ENCODE measurements at regions not wholly inside any gene's neighbourhood (a gene's known extent, or its start where the extent isn't known, plus 50 kb on each side); places are given as distances from the start of the nearest gene placed in this dataset.

- TF ChIP-seq USF1 (IDR thresholded peaks at IDR 0.05; ENCODE audit: borderline replicate concordance, extremely low read length, insufficient read depth, low read depth, low read length) (no peak), RUNX3 (IDR thresholded peaks at IDR 0.05; ENCODE audit: low read length) (peak; percentile 44; the same call in 1 of the 2 replicates), DPF2 (IDR thresholded peaks at IDR 0.05) (peak; percentile 66; the same call in 1 of the 2 replicates), MTA2 (IDR thresholded peaks at IDR 0.05; ENCODE audit: low read depth) (peak; percentile 25; the same call in 1 of the 2 replicates), MXI1 (IDR thresholded peaks at IDR 0.05; ENCODE audit: low read depth, low read length) (no peak)
Measured at GRCh38 chr20:56722042-56722441, 92.9 kb downstream of the TFAP2C start (continued).

- Histone ChIP-seq H3K9ac (ENCODE audit: control insufficient read depth, insufficient read depth, low read length) (no peak overlapping the region), H4K20me1 (ENCODE audit: control insufficient read depth, insufficient read depth) (no peaks in the 10 kb centered on the region), H3K27ac (ENCODE audit: control insufficient read depth, insufficient read depth) (no peak overlapping the region), H3K4me3 (no peak overlapping the region), H3K36me3 (ENCODE audit: control insufficient read depth in 2 of 2, insufficient read depth in 2 of 2, low read length in 1 of 2) (no peaks in the 10 kb centered on the region), H3K27me3 (replicated peaks in 1 of 2; ENCODE audit: control insufficient read depth in 2 of 2, insufficient read depth in 2 of 2, low read length in 1 of 2) (no peaks in the 10 kb centered on the region), H3K79me2 (ENCODE audit: control insufficient read depth, insufficient read depth, low read length) (no peaks in the 10 kb centered on the region), H3K4me1 (ENCODE audit: control insufficient read depth, insufficient read depth, low read length) (peaks cover 6% of the 10 kb centered on the region), H3K4me2 (ENCODE audit: control insufficient read depth, insufficient read depth) (no peak overlapping the region), H3K9me3 (replicated peaks; ENCODE audit: control insufficient read depth, insufficient read depth, low read length) (no peaks in the 10 kb centered on the region; the same call in 2 of the 3 replicates), H2AFZ (ENCODE audit: control insufficient read depth, low read depth, low read length) (no peak overlapping the region)
- CTCF ChIA-PET: no interaction called here
- WGBS (ENCODE audit: insufficient coverage, insufficient replicate concordance, low lambda C conversion rate, missing lambda C conversion rate): 53% methylated on average over 6 of the region's 6 CpGs
- POLR2A ChIA-PET: no interaction called here
- intact Hi-C loops (cut with micrococcal nuclease; ENCODE audit: unreplicated experiment): no loop called here
- FAIRE-seq: no peak
- no TSS peak for BruUV-seq (replicated peaks)
- DNase-seq (ENCODE audit: low read depth, low spot score): no peak
- RAD21 ChIA-PET (ENCODE audit: unreplicated experiment): no interaction called here
- in situ Hi-C loops (cut with MboI): no loop called here
- no peak for ATAC-seq
- SMC1A ChIA-PET (ENCODE audit: uncharacterized antibody, unreplicated experiment): no interaction called here
- TF ChIP-seq SUPT20H (IDR thresholded peaks at IDR 0.05; ENCODE audit: borderline replicate concordance, control insufficient read depth, low read depth, low read length) (no peak), STAT3 (IDR thresholded peaks at IDR 0.05; ENCODE audit: low read depth, low read length) (no peak), CHD2 (IDR thresholded peaks at IDR 0.05; ENCODE audit: borderline replicate concordance, low read depth, low read length) (no peak), NFYB (IDR thresholded peaks at IDR 0.05; ENCODE audit: insufficient read depth, low read depth, low read length) (no peak), CREB1 (IDR thresholded peaks at IDR 0.05; ENCODE audit: low read depth) (no peak), PBX3 (IDR thresholded peaks at IDR 0.05; ENCODE audit: insufficient replicate concordance, low read depth, low read length) (no peak), TCF7 (IDR thresholded peaks at IDR 0.05; ENCODE audit: borderline replicate concordance) (no peak), IRF5 (IDR thresholded peaks at IDR 0.05; ENCODE audit: borderline replicate concordance) (no peak), RELA (IDR thresholded peaks at IDR 0.05; ENCODE audit: borderline replicate concordance, partially characterized antibody) (no peak), CBX3 (IDR thresholded peaks at IDR 0.05; ENCODE audit: borderline replicate concordance, low read depth) (no peak), SIX5 (IDR thresholded peaks at IDR 0.05; ENCODE audit: low read depth, low read length, severe bottlenecking) (no peak), CHD4 (IDR thresholded peaks at IDR 0.05) (no peak), PKNOX1 (IDR thresholded peaks at IDR 0.05) (no peak), SP1 (IDR thresholded peaks at IDR 0.05; ENCODE audit: low read depth, low read length) (no peak)
Measured at GRCh38 chr20:56723331-56723730, 94.2 kb downstream of the TFAP2C start.
